GM12878 (cell line): ENCODE measurements at regions not wholly inside any gene's neighbourhood (a gene's known extent, or its start where the extent isn't known, plus 50 kb on each side); places are given as distances from the start of the nearest gene placed in this dataset.

Experiments
- ATAC-seq: fragments of 200-7000 bp; cut with Tn5 transposase; 3 replicates; pipeline ENCODE4 v1.9.1; 2020; ENCODE audit warnings: mild to moderate bottlenecking, moderate library complexity
- BruUV-seq: library from RNA; stranded (reverse); fragments of 400-500 nt; replicated peaks from 2 replicates; lab custom pipeline; 2021; lab: Mats Ljungman, UMichigan
- CTCF ChIA-PET: fragments of 300-600 bp; sonication (Branson Sonifier 250); formaldehyde crosslinking; extraction: SDS; loops from one replicate; lab custom pipeline; 2021; ENCODE audit warnings: inconsistent platforms; lab: Yijun Ruan, JAX
- POLR2A ChIA-PET: fragments of 350-600 bp; formaldehyde crosslinking; extraction: SDS; loops from one replicate; lab custom pipeline; 2021; ENCODE audit warnings: inconsistent platforms; lab: Charles Lee
- RAD21 ChIA-PET: fragments of 300-600 bp; sonication (Branson Sonifier 250); formaldehyde crosslinking; loops from one replicate; lab custom pipeline; 2023; ENCODE audit warnings: antibody characterized with exemption; ENCODE audit not compliant: unreplicated experiment; lab: Charles Lee
- SMC1A ChIA-PET: fragments of 300-600 bp; sonication (Branson Sonifier 250); formaldehyde crosslinking; loops from one replicate; lab custom pipeline; 2023; ENCODE audit not compliant: unreplicated experiment, uncharacterized antibody; lab: Charles Lee
- DNase-seq: peaks from one replicate; pipeline ENCODE4 v3.0.0-alpha.2; 2011; ENCODE audit warnings: low read depth, low spot score
- FAIRE-seq: peaks from 3 replicates; lab custom pipeline; 2011; peaks lifted over from hg19 to GRCh38; lab: Jason Lieb, UNC
- H2AFZ ChIP-seq: 2 replicates; pipeline ENCODE4 v1.6.0; 2011; ENCODE audit warnings: low read depth, low read length, control low read depth; ENCODE audit not compliant: control insufficient read depth
- H3K27ac ChIP-seq: 2 replicates; pipeline ENCODE4 v1.5.1; 2011; ENCODE audit warnings: control low read depth; ENCODE audit not compliant: control insufficient read depth, insufficient read depth
- H3K27me3 ChIP-seq, 2 experiments: replicated peaks in 1 of 2; 2 replicates each; pipeline versions ENCODE4 v1.6.0 to v1.6.1; 2011; ENCODE audit warnings: low read length in 1 of 2; ENCODE audit not compliant: control insufficient read depth in 2 of 2, insufficient read depth in 2 of 2
- H3K36me3 ChIP-seq, 2 experiments: 2 replicates each; pipeline ENCODE4 v1.5.1; 2011; ENCODE audit warnings: low read length in 1 of 2; ENCODE audit not compliant: control insufficient read depth in 2 of 2, insufficient read depth in 2 of 2
- H3K4me1 ChIP-seq: 2 replicates; pipeline ENCODE4 v1.6.1; 2011; ENCODE audit warnings: mild to moderate bottlenecking, low read length, moderate library complexity, mixed read lengths; ENCODE audit not compliant: control insufficient read depth, insufficient read depth
- H3K4me2 ChIP-seq: 2 replicates; pipeline ENCODE4 v1.6.0; 2011; ENCODE audit warnings: control low read depth; ENCODE audit not compliant: control insufficient read depth, insufficient read depth
- H3K4me3 ChIP-seq: fragments of 200-600 bp; sonication (generic); 2 replicates; pipeline ENCODE4 v1.5.1; 2016
- H3K79me2 ChIP-seq: 2 replicates; pipeline ENCODE4 v1.6.0; 2011; ENCODE audit warnings: low read length; ENCODE audit not compliant: control insufficient read depth, insufficient read depth
- H3K9ac ChIP-seq: 2 replicates; pipeline ENCODE4 v1.8.0; 2011; ENCODE audit warnings: low read length, control low read depth, mixed read lengths; ENCODE audit not compliant: control insufficient read depth, insufficient read depth
- H3K9me3 ChIP-seq: replicated peaks from 3 replicates; pipeline ENCODE4 v1.5.1; 2011; ENCODE audit warnings: mild to moderate bottlenecking, low read length; ENCODE audit not compliant: control insufficient read depth, insufficient read depth
- H4K20me1 ChIP-seq: 2 replicates; pipeline ENCODE4 v1.6.0; 2011; ENCODE audit not compliant: control insufficient read depth, insufficient read depth
- BACH1 ChIP-seq: fragments of 450-650 bp; IDR thresholded peaks from 2 replicates; pipeline ENCODE4 v1.6.1; 2017; ENCODE audit warnings: mild to moderate bottlenecking, borderline replicate concordance
- BRCA1 ChIP-seq: IDR thresholded peaks from 2 replicates; pipeline ENCODE4 v1.6.1; 2011; ENCODE audit warnings: low read depth, low read length, improper control_type of control experiment
- EZH2 ChIP-seq: IDR thresholded peaks from 2 replicates; pipeline ENCODE4 v1.6.1; 2012; ENCODE audit warnings: low read depth, mild to moderate bottlenecking, control low read depth, inconsistent platforms, low read length, borderline replicate concordance; ENCODE audit not compliant: control insufficient read depth
- FOXM1 ChIP-seq: IDR thresholded peaks from 2 replicates; pipeline ENCODE4 v1.6.1; 2012; ENCODE audit warnings: low read depth, mild to moderate bottlenecking, inconsistent platforms, low read length, moderate library complexity
- HDAC2 ChIP-seq: fragments of 200-600 bp; sonication (generic); IDR thresholded peaks from 2 replicates; pipeline ENCODE4 v1.6.1; 2017
- IRF4 ChIP-seq: IDR thresholded peaks from 2 replicates; pipeline ENCODE4 v1.6.1; 2011; ENCODE audit warnings: low read depth, low read length
- JUND ChIP-seq: IDR thresholded peaks from 2 replicates; pipeline ENCODE4 v1.6.1; 2012; ENCODE audit warnings: low read depth, mild to moderate bottlenecking, low read length, improper control_type of control experiment, moderate library complexity
- MEF2A ChIP-seq: IDR thresholded peaks from 2 replicates; pipeline ENCODE4 v1.6.1; 2011; ENCODE audit warnings: low read depth, mild to moderate bottlenecking, low read length, moderate library complexity; ENCODE audit not compliant: insufficient read depth
- NR2C1 ChIP-seq: fragments of 450-650 bp; IDR thresholded peaks from 2 replicates; pipeline ENCODE4 v1.6.1; 2017; ENCODE audit warnings: antibody characterized with exemption, mild to moderate bottlenecking, moderate library complexity
- PAX5 ChIP-seq: IDR thresholded peaks from 2 replicates; pipeline ENCODE4 v1.6.1; 2011; ENCODE audit warnings: low read depth, low read length, borderline replicate concordance
- RCOR1 ChIP-seq: conservative IDR thresholded peaks from 2 replicates; pipeline ENCODE4 v1.6.1; 2012; ENCODE audit warnings: low read depth, low read length, improper control_type of control experiment
- SMAD5 ChIP-seq: IDR thresholded peaks from 2 replicates; pipeline ENCODE4 v1.6.1; 2016; ENCODE audit warnings: antibody characterized with exemption, low read depth
- TAF1 ChIP-seq: IDR thresholded peaks from 2 replicates; pipeline ENCODE4 v1.6.1; 2011; ENCODE audit warnings: mild to moderate bottlenecking, low read depth, low read length, borderline replicate concordance
- ZNF217 ChIP-seq: fragments of 450-650 bp; IDR thresholded peaks from 2 replicates; pipeline ENCODE4 v1.6.1; 2017; ENCODE audit warnings: antibody characterized with exemption, mild to moderate bottlenecking
- WGBS: methylation state at CpG from one replicate; pipeline ENCODE4 v1.1.6; 2016; ENCODE audit warnings: low lambda C conversion rate; ENCODE audit not compliant: insufficient replicate concordance, insufficient coverage; ENCODE audit errors: missing lambda C conversion rate; 5-methylcytosine and 5-hydroxymethylcytosine counted together
- in situ Hi-C: fragments of 300-500 bp; cut with MboI; formaldehyde crosslinking; loops from 9 replicates; pipeline ENCODE4 v1.14.3; 2018; ENCODE audit warnings: mixed read lengths
- intact Hi-C: fragments of 100-400 bp; cut with micrococcal nuclease; formaldehyde crosslinking; loops from one replicate; pipeline ENCODE4 v1.14.2; 2022; ENCODE audit not compliant: unreplicated experiment
- TF ChIP-seq, protein P1 (sequence below): fragments of 150-350 bp; IDR thresholded peaks from 2 replicates; pipeline ENCODE4 v1.6.1; 2014; ENCODE audit warnings: mild to moderate bottlenecking, low read depth, low read length
- TF ChIP-seq, protein P2 (sequence below): fragments of 450-650 bp; IDR thresholded peaks from 2 replicates; pipeline ENCODE4 v1.6.1; 2017; ENCODE audit warnings: mild to moderate bottlenecking, low read depth, inconsistent platforms; ENCODE audit not compliant: poor library complexity, severe bottlenecking

DNA sequence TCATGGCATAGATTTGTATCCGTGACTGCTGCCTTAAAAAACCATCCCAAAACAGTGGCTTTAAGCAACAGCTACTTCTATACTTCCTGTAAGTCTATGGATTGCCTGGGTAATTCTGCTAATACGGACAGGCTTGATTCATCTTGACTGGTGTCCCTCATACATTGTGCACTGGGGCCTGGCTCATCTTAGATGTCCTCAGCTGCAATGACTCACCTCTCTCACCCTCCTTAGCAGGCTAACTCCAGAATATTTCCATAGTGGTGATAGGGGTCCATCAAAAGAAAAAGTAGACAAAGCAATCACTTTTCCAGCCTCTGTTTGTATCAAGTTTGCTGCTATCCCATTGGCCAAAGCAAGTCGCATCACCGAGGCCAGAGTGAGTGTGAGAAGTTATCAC is 409.1 kb upstream of the KAZN start:
- Histone ChIP-seq H3K4me2 (no peak overlapping the region), H3K4me3 (no peak overlapping the region), H3K36me3 (no peaks in the 10 kb centered on the region)
- BruUV-seq, result no TSS peak
- in situ Hi-C loops, result no loop called here
- SMC1A ChIA-PET, result no interaction called here
- TF ChIP-seq, protein P1, sequence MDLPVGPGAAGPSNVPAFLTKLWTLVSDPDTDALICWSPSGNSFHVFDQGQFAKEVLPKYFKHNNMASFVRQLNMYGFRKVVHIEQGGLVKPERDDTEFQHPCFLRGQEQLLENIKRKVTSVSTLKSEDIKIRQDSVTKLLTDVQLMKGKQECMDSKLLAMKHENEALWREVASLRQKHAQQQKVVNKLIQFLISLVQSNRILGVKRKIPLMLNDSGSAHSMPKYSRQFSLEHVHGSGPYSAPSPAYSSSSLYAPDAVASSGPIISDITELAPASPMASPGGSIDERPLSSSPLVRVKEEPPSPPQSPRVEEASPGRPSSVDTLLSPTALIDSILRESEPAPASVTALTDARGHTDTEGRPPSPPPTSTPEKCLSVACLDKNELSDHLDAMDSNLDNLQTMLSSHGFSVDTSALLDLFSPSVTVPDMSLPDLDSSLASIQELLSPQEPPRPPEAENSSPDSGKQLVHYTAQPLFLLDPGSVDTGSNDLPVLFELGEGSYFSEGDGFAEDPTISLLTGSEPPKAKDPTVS, result no peak
- TF ChIP-seq FOXM1 (no peak), HDAC2 (no peak), BRCA1 (no peak), BACH1 (no peak), SMAD5 (no peak), JUND (no peak), EZH2 (no peak), RCOR1 (no peak), TAF1 (no peak), MEF2A (no peak), ZNF217 (no peak), PAX5 (no peak), IRF4 (no peak), NR2C1 (no peak)
- TF ChIP-seq, protein P2, sequence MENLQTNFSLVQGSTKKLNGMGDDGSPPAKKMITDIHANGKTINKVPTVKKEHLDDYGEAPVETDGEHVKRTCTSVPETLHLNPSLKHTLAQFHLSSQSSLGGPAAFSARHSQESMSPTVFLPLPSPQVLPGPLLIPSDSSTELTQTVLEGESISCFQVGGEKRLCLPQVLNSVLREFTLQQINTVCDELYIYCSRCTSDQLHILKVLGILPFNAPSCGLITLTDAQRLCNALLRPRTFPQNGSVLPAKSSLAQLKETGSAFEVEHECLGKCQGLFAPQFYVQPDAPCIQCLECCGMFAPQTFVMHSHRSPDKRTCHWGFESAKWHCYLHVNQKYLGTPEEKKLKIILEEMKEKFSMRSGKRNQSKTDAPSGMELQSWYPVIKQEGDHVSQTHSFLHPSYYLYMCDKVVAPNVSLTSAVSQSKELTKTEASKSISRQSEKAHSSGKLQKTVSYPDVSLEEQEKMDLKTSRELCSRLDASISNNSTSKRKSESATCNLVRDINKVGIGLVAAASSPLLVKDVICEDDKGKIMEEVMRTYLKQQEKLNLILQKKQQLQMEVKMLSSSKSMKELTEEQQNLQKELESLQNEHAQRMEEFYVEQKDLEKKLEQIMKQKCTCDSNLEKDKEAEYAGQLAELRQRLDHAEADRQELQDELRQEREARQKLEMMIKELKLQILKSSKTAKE, result no peak
- TF ChIP-seq, all 136 proteins: peak for 0
- H3K4me1 ChIP-seq, result no peaks in the 10 kb centered on the region
- H3K9ac ChIP-seq, result no peak overlapping the region
- no peak overlapping the region for H2AFZ ChIP-seq
- DNase-seq (no peak), ATAC-seq (no peak), FAIRE-seq (no peak)
- H3K79me2 ChIP-seq, result no peaks in the 10 kb centered on the region
- no peak overlapping the region for H3K27ac ChIP-seq
- ChIA-PET POLR2A (no interaction called here), CTCF (no interaction called here), RAD21 (no interaction called here)
- no peaks in the 10 kb centered on the region for H3K27me3 ChIP-seq
- intact Hi-C loops, result no loop called here
- no peaks in the 10 kb centered on the region for H4K20me1 ChIP-seq
- no peaks in the 10 kb centered on the region; the same call in 2 of the 3 replicates for H3K9me3 ChIP-seq
- WGBS, result 15% methylated on average over 4 of the region's 4 CpGs
